ENCODE measurements at regions not wholly inside any gene's neighbourhood (a gene's known extent, or its start where the extent isn't known, plus 50 kb on each side); places are given as distances from the start of the nearest gene placed in this dataset.

GRCh38 chr12:127509066-127509778 lies 757.7 kb upstream of the TMEM132C start:
- H3K27ac ChIP-seq (ENCODE audit: low read length in 2 of 2) = no peak overlapping the region
- no peaks in the 10 kb centered on the region for H3K36me3 ChIP-seq (replicated peaks in 1 of 2; ENCODE audit: control extremely low read depth in 1 of 2, control insufficient read depth in 1 of 2, extremely low read depth in 1 of 2, insufficient read depth in 2 of 2, low read length in 1 of 2)
- no peak overlapping the region for H3K4me2 ChIP-seq (replicated peaks; ENCODE audit: low read depth, low read length, poor library complexity, severe bottlenecking)
- no peak overlapping the region for H3K9ac ChIP-seq (ENCODE audit: low read length)
- no peaks in the 10 kb centered on the region for H3K4me1 Mint-ChIP-seq
- H3K4me3 Mint-ChIP-seq = no peak overlapping the region
- ATAC-seq (ENCODE audit: low read depth) (no peak), DNase-seq (no peak)
- H3K27me3 Mint-ChIP-seq = no peaks in the 10 kb centered on the region
- CTCF ChIA-PET = no interaction called here
- WGBS (ENCODE audit: insufficient coverage) = 86% methylated on average over 2 of the region's 6 CpGs
- H3K79me2 ChIP-seq (ENCODE audit: control insufficient read depth, insufficient read depth, low read length) = no peaks in the 10 kb centered on the region
- no peaks in the 10 kb centered on the region for H3K4me1 ChIP-seq (ENCODE audit: control insufficient read depth in 2 of 2, insufficient read depth in 2 of 2, low read length in 2 of 2)
- peaks cover 2% of the 10 kb centered on the region for H3K9me3 Mint-ChIP-seq (ENCODE audit: insufficient read depth)
- POLR2A ChIA-PET = no interaction called here
- no peak for TF ChIP-seq EZH2 (IDR thresholded peaks at IDR 0.05; ENCODE audit: borderline replicate concordance, insufficient read depth, low read depth, low read length, poor library complexity, severe bottlenecking)
- TF ChIP-seq, protein P1, sequence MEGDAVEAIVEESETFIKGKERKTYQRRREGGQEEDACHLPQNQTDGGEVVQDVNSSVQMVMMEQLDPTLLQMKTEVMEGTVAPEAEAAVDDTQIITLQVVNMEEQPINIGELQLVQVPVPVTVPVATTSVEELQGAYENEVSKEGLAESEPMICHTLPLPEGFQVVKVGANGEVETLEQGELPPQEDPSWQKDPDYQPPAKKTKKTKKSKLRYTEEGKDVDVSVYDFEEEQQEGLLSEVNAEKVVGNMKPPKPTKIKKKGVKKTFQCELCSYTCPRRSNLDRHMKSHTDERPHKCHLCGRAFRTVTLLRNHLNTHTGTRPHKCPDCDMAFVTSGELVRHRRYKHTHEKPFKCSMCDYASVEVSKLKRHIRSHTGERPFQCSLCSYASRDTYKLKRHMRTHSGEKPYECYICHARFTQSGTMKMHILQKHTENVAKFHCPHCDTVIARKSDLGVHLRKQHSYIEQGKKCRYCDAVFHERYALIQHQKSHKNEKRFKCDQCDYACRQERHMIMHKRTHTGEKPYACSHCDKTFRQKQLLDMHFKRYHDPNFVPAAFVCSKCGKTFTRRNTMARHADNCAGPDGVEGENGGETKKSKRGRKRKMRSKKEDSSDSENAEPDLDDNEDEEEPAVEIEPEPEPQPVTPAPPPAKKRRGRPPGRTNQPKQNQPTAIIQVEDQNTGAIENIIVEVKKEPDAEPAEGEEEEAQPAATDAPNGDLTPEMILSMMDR (IDR thresholded peaks at IDR 0.05) = no peak
- no peak overlapping the region for H2AFZ ChIP-seq (ENCODE audit: insufficient read depth, low read depth, low read length, poor library complexity, severe bottlenecking)
- no peak overlapping the region for H3K4me3 ChIP-seq (ENCODE audit: control extremely low read depth in 1 of 5, extremely low read depth in 1 of 5, insufficient read depth in 1 of 5, low read depth in 2 of 5, low read length in 4 of 5)
- no peaks in the 10 kb centered on the region for H3K9me3 ChIP-seq (ENCODE audit: control extremely low read depth in 1 of 3, control insufficient read depth in 2 of 3, insufficient read depth in 1 of 3, low read length in 2 of 3)
- H4K20me1 ChIP-seq (ENCODE audit: control insufficient read depth, insufficient read depth, low read length, poor library complexity, severe bottlenecking) = no peaks in the 10 kb centered on the region
- no peaks in the 10 kb centered on the region for H3K27me3 ChIP-seq (replicated peaks in 1 of 4; ENCODE audit: control extremely low read depth in 1 of 4, control insufficient read depth in 3 of 4, insufficient read depth in 4 of 4, low read length in 3 of 4)
- intact Hi-C loops (cut with micrococcal nuclease) = no loop called here
- H3K27ac Mint-ChIP-seq = no peak overlapping the region

- Mint-ChIP-seq H3K27me3 (no peaks in the 10 kb centered on the region), H3K4me3 (no peak overlapping the region), H3K4me1 (no peaks in the 10 kb centered on the region), H3K27ac (no peak overlapping the region), H3K9me3 (ENCODE audit: insufficient read depth) (peaks cover 5% of the 10 kb centered on the region)
- no peak overlapping the region for H3K27ac ChIP-seq (ENCODE audit: low read length in 2 of 2)
- H2AFZ ChIP-seq (ENCODE audit: insufficient read depth, low read depth, low read length, poor library complexity, severe bottlenecking) = no peak overlapping the region
- CTCF ChIA-PET = no interaction called here
- H3K4me1 ChIP-seq (ENCODE audit: control insufficient read depth in 2 of 2, insufficient read depth in 2 of 2, low read length in 2 of 2) = no peaks in the 10 kb centered on the region
- H3K4me2 ChIP-seq (replicated peaks; ENCODE audit: low read depth, low read length, poor library complexity, severe bottlenecking) = no peak overlapping the region
- intact Hi-C loops (cut with micrococcal nuclease) = no loop called here
- no peak overlapping the region for H3K9ac ChIP-seq (ENCODE audit: low read length)
- no peaks in the 10 kb centered on the region for H3K36me3 ChIP-seq (replicated peaks in 1 of 2; ENCODE audit: control extremely low read depth in 1 of 2, control insufficient read depth in 1 of 2, extremely low read depth in 1 of 2, insufficient read depth in 2 of 2, low read length in 1 of 2)
- WGBS (ENCODE audit: insufficient coverage) = no CpG with 5 or more reads among the region's 2 CpGs
- no peaks in the 10 kb centered on the region for H4K20me1 ChIP-seq (ENCODE audit: control insufficient read depth, insufficient read depth, low read length, poor library complexity, severe bottlenecking)
- POLR2A ChIA-PET = no interaction called here
- DNase-seq (no peak), ATAC-seq (ENCODE audit: low read depth) (no peak)
- H3K79me2 ChIP-seq (ENCODE audit: control insufficient read depth, insufficient read depth, low read length) = no peaks in the 10 kb centered on the region
- TF ChIP-seq EZH2 (IDR thresholded peaks at IDR 0.05; ENCODE audit: borderline replicate concordance, insufficient read depth, low read depth, low read length, poor library complexity, severe bottlenecking) = no peak
- TF ChIP-seq, protein P1 (IDR thresholded peaks at IDR 0.05) = no peak
- H3K9me3 ChIP-seq (ENCODE audit: control extremely low read depth in 1 of 3, control insufficient read depth in 2 of 3, insufficient read depth in 1 of 3, low read length in 2 of 3) = no peaks in the 10 kb centered on the region
- no peak overlapping the region for H3K4me3 ChIP-seq (ENCODE audit: control extremely low read depth in 1 of 5, extremely low read depth in 1 of 5, insufficient read depth in 1 of 5, low read depth in 2 of 5, low read length in 4 of 5)
- no peaks in the 10 kb centered on the region for H3K27me3 ChIP-seq (replicated peaks in 1 of 4; ENCODE audit: control extremely low read depth in 1 of 4, control insufficient read depth in 3 of 4, insufficient read depth in 4 of 4, low read length in 3 of 4)
These were observed 751.0 kb upstream of the TMEM132C start for GRCh38 chr12:127515941-127516340.

Measured in B cell (primary cell).